Activated naive CD4-positive, alpha-beta T cell treated with Interleukin-2 at 50 U/mL for 16 hours (primary cell): ENCODE measurements at regions not wholly inside any gene's neighbourhood (a gene's known extent, or its start where the extent isn't known, plus 50 kb on each side); places are given as distances from the start of the nearest gene placed in this dataset.
"Not testable (repeated sequence)": the region's sequence is repeated elsewhere in the genome, so short reads cannot be mapped to it uniquely, and the experiment has no call there.

Source experiments
- DNase-seq: peaks from one replicate; pipeline ENCODE4 v3.0.0-alpha.2; 2020

- no peak for DNase-seq
Measured at GRCh38 chr6:86031713-86032112, 389.0 kb upstream of the SYNCRIP start.

- DNase-seq, result no peak
Measured at GRCh38 chr6:86030875-86031274, 388.2 kb upstream of the SYNCRIP start.

- DNase-seq, result no peak
Measured at GRCh38 chr6:86028776-86029175, 386.1 kb upstream of the SYNCRIP start.

GRCh38 chr6:86026890-86027289, 384.2 kb upstream of the SYNCRIP start:
- DNase-seq, result not testable (repeated sequence)

GRCh38 chr6:86017236-86017635, 374.6 kb upstream of the SYNCRIP start:
- no peak for DNase-seq

GRCh38 chr6:86016567-86016966, 373.9 kb upstream of the SYNCRIP start:
- DNase-seq, result no peak

GRCh38 chr6:86016077-86016476, 373.4 kb upstream of the SYNCRIP start:
- DNase-seq, result no peak

GRCh38 chr6:86012991-86013390, 370.3 kb upstream of the SYNCRIP start:
- not testable (repeated sequence) for DNase-seq

- DNase-seq, result no peak
Measured at GRCh38 chr6:86010915-86011786, 368.5 kb upstream of the SYNCRIP start.

GRCh38 chr6:85997206-85997605, 354.5 kb upstream of the SYNCRIP start:
- no peak for DNase-seq

GRCh38 chr6:85996034-85996375, 353.3 kb upstream of the SYNCRIP start:
- no peak for DNase-seq

GRCh38 chr6:85995339-85996033, 352.8 kb upstream of the SYNCRIP start:
- no peak for DNase-seq

GRCh38 chr6:85986681-85987080, 344.0 kb upstream of the SYNCRIP start:
- no peak for DNase-seq

- no peak for DNase-seq
Measured at GRCh38 chr6:85983032-85983659, 340.5 kb upstream of the SYNCRIP start.

GRCh38 chr6:85977661-85978060, 335.0 kb upstream of the SYNCRIP start:
- DNase-seq, result no peak

GRCh38 chr6:85975957-85976356, 333.3 kb upstream of the SYNCRIP start:
- no peak for DNase-seq

- DNase-seq, result no peak
Measured at GRCh38 chr6:85971238-85971637, 328.6 kb upstream of the SYNCRIP start.

- no peak for DNase-seq
Measured at GRCh38 chr6:85966828-85967227, 324.1 kb upstream of the SYNCRIP start.

GRCh38 chr6:85961746-85962145, 319.1 kb upstream of the SYNCRIP start:
- no peak for DNase-seq

GRCh38 chr6:85961125-85961524, 318.4 kb upstream of the SYNCRIP start:
- DNase-seq, result no peak

- no peak for DNase-seq
Measured at GRCh38 chr6:85948481-85948880, 305.8 kb upstream of the SYNCRIP start.

GRCh38 chr6:85945459-85946185, 302.9 kb upstream of the SYNCRIP start:
- no peak for DNase-seq

- no peak for DNase-seq
Measured at GRCh38 chr6:85944776-85945175, 302.1 kb upstream of the SYNCRIP start.
